NCI-H2029 treated with DMSO at 0.1 percent for 48 hours (cell line): ENCODE measurements at regions not wholly inside any gene's neighbourhood (a gene's known extent, or its start where the extent isn't known, plus 50 kb on each side); places are given as distances from the start of the nearest gene placed in this dataset.
A peak's percentile ranks its signal among the peaks of the same experiment; 100 is the strongest.
"Not testable (repeated sequence)": the region's sequence is repeated elsewhere in the genome, so short reads cannot be mapped to it uniquely, and the experiment has no call there.

Experiments
- DNase-seq: peaks from one replicate; lab custom pipeline; 2025; lab: John Stamatoyannopoulos, UW

GRCh38 chr2:139410147-139410832 is 630.1 kb upstream of the NXPH2 start:
- DNase-seq: not testable (repeated sequence)

- no peak for DNase-seq
Measured at GRCh38 chr2:139409212-139409611, 629.0 kb upstream of the NXPH2 start.

- DNase-seq: no peak
Measured at GRCh38 chr2:139403948-139404347, 623.8 kb upstream of the NXPH2 start.

DNA sequence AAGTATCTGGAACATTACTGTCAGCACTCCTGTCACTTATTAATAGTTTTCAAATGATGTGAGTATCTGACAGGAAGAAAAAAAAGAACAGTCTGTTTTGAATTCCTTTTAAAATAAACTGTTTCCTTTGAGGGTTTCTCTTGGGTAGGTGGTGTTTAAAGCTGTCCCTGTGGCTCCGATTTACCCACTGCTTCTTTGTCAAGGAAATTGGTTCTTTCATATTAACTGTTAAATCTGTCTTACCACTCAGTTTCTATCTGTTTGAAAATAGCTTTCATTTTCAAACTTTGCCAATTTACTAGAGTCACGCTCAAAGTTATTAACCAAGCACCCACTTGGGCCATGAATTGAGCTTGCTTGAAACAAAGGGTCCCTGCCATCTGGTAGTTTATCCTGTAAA is 614.6 kb upstream of the NXPH2 start:
- no peak for DNase-seq

DNA sequence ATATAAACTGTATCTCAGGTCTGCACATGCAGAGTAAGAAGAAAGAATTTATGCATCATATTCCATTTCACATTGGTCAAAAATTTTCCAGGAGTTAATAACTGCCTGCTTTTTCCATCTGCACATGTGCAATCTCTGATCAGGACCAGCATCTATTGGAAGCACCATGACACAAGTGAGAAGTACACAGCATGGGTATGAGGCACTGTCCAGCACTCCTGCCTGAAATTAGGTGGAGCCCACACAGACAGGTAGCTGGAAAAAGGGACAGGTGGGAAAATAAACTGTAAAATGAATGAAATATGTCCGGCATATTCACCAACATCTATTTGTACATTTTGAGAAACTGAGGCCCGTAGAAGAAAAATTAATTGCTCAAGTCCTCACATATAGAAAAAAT is 609.2 kb upstream of the NXPH2 start:
- DNase-seq: no peak

DNA sequence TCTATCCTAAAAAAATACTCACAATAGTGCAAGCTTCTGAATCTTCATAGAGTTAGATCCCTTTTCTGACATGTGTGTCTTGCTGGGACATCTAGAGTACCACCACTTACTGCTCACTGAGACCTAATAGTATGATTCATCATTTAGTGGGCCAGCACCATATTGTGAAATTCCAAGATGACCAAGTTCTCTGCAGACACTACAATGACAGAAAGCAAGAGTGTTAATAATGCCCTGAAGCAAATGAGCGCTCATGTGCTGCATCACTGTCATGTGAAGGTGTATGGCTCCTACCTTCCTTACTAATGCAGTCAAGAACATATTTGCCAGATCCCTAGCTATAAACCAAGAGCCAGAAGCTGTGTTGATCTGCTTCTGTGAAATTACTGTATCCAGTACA is 606.2 kb upstream of the NXPH2 start:
- DNase-seq: no peak

GRCh38 chr2:139383532-139383931 is 603.3 kb upstream of the NXPH2 start:
- DNase-seq: no peak

DNA sequence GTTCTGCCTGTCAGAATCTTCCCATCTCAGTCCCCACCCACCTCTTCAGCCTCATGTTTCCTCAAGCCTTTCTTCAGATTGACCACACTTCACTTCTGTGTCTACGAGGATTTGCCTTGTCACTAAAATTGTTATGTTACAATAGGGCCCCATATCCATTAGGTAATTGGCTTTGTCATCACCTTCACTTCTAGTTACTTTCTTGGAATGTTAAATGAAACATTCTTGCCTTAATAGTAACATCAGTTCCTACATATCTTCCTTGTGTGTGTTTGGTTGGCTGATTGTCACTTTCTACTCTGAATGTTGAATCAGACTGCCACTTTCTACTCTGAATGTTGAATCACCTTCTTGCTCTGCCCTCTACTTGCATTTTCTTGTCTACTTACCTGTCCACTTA is 599.9 kb upstream of the NXPH2 start:
- no peak for DNase-seq

GRCh38 chr2:139378373-139378772 is 598.2 kb upstream of the NXPH2 start:
- DNase-seq: no peak

DNA sequence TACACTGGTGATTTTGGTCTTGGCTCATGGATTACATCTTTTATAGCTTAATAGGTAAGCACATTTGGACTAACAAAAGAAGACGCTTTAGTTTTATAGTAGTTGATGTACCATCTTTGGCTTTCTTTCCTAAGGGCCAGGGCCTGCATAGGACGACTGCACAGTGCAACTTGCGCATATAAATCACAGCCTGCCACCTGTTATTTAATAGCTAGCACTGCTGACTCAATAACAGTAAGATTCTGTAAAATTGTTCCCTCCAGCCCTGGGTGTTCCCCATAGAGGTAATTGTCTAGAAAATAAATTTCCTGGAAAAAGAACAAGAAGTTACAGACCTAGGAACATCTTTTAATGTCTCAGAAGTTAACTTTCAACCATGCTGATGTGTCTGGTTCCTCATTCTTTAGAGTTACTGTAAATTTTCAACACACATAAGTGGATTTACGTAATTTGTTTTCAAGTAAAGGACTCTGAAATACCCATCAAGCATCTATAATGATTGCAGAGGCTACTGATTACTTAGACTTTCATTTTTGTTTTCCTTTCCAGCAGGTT is 594.2 kb upstream of the NXPH2 start:
- no peak for DNase-seq

DNA sequence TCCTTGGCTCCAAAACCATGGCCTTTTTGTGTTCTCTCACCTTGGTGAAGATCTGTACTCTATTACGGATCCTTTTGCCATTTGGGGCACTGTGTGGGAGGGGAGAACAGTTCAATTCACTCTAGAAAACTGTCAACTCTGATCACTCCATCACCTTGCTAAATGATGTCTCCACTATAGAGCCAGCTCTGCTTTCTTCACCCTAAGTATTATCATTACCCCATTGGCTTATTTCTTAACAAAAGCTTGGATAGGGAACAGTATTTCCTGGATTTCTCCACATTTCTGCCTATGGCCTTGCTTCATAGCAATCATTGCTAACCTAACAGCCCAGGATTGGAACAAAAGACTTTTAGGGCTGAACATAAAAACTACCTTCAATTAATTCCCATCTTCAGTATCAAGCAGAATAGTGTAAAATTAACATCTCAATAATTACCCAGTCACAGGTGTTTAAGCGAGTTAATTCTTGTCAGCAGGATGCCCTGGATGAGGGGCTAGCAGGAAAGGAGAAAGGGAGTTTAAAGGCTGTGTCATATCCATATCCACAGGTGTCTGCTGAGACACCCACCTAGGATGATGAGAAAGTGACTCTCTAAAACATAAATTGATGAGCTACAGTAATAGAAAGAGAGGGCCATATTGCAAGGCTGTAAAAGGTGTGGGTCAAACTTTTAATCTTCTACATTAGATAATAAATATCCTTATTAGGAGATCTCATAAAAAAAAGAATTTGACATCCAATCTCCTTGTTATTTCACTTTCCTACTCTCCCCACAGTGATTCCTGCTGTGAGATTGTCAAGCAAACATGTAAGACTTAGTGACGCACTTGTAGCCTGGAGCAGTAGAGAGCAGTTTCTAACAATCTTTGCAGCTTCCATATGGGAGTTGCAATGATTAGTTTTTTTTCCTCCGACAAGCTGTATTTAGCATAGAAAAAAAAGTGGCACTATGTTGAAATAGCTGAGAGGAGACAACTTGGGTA is 589.5 kb upstream of the NXPH2 start:
- no peak for DNase-seq

DNA sequence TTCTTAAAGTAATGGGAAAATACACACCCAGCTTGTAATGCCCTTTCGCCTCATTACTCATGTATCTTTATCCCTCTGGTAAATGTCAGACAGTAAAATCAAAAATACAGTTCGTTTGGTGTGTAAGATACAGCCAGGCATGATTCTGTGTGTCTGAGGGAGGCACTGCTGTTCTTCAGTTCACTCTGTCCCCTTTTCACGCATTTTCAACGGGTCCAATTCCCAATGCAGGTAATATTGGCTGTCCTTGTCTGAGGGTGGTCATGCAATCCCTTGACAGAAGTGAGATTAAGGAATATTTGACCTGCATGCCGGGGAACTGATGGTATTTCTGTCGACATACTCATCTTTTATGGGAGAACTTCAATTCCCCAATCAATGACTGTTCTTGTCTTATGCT is 587.2 kb upstream of the NXPH2 start:
- DNase-seq: no peak

- DNase-seq: peak; percentile 60
Measured at GRCh38 chr2:139366681-139367080, 586.5 kb upstream of the NXPH2 start.

- no peak for DNase-seq
Measured at GRCh38 chr2:139365189-139365588, 585.0 kb upstream of the NXPH2 start.

- no peak for DNase-seq
Measured at GRCh38 chr2:139360654-139361053, 580.5 kb upstream of the NXPH2 start.

DNA sequence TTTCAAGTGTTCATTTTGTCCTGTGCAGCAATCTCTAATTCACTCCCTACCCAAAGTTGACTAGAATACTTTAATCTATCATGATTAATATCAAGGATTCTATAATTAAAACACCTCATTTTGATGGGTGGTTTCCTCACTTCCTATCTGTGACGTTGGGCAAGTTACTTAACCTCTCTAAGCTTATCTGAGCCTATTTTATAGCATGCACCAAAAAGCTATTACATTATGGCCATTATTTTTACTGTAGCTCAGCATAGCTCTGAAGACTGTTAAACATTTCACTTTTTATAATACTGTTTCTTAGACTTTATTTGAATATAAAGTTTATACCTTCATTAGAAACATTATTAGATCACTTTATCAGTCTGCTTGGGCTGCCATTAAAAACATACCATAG is 579.6 kb upstream of the NXPH2 start:
- DNase-seq: no peak

DNA sequence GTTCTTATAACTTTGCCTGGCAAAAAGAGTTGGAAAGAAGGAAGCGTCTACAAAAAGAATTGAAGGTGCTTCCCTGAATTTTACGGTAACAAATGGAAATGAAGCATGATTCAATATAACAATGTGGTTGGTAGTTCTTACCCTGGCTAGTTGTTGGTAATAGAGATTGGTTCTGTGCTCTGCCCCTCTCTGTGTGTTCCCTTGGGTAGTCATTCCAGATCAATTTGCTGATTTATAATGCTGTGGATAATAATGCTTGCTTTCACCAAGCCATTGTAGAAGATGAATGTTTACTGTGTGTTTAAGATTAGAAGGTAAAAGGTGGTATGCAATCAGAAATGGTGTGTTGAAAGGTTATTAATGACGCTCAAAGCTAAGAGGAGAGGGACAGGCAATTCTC is 577.8 kb upstream of the NXPH2 start:
- DNase-seq: no peak

GRCh38 chr2:139354518-139354917 is 574.3 kb upstream of the NXPH2 start:
- DNase-seq: no peak

DNA sequence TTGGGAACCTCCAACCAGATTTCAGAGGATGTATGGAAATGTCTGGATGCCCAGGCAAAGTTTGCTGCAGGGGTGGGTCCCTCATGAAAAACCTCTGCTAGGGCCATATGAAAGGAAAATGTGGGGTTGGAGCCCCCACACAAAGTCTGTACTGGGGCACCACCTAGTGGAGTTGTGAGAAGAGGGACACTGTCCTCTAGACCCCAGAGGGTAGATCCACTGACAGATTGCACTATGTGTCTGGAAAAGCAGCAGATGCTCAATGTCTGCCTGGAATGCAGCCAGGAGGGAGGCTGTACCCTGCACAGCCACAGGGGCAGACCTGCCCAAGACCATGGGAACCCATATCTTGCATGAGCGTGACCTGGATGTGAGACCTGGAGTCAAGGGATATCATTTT is 573.7 kb upstream of the NXPH2 start:
- no peak for DNase-seq

DNA sequence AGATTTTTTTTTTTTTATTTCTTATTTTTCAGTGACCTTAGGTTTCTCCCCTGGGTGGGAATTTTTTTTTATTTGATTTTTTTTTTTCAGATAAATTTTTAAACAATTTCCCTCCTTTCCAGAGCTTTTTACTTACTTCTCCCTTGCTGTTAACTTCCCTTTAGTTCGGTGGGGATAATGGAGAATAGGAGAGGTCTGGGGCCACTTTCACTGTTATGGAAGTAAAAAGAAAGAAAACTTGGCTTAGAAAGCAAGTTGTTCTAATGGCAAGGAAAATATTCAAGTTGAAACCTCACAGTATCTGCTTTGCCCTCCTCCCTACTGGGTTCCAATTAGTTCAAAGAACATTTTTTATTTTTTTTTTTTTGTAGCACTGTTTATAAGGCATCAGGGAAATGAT is 537.1 kb upstream of the NXPH2 start:
- DNase-seq: no peak

GRCh38 chr2:139314059-139314458 is 533.9 kb upstream of the NXPH2 start:
- no peak for DNase-seq

- no peak for DNase-seq
Measured at GRCh38 chr2:139296672-139297209, 516.6 kb upstream of the NXPH2 start.
